Astrocyte (in vitro differentiated cells and primary cell): ENCODE measurements at regions not wholly inside any gene's neighbourhood (a gene's known extent, or its start where the extent isn't known, plus 50 kb on each side); places are given as distances from the start of the nearest gene placed in this dataset.

Experiments
- DNase-seq: peaks from one replicate; pipeline ENCODE4 v3.0.0-alpha.2; 2010; ENCODE audit warnings: low read depth
- FAIRE-seq: peaks from 2 replicates; lab custom pipeline; 2011; peaks lifted over from hg19 to GRCh38; lab: Jason Lieb, UNC
- H2AFZ ChIP-seq: 2 replicates; pipeline ENCODE4 v1.6.0; 2012; ENCODE audit warnings: low read depth, low read length, inconsistent platforms
- H3K27ac ChIP-seq: 2 replicates; pipeline ENCODE4 v1.5.1; 2011; ENCODE audit warnings: low read depth, low read length, inconsistent platforms
- H3K27me3 ChIP-seq: 2 replicates; pipeline ENCODE4 v1.6.0; 2011; ENCODE audit warnings: low read length, inconsistent platforms; ENCODE audit not compliant: insufficient read depth
- H3K36me3 ChIP-seq: 2 replicates; pipeline ENCODE4 v1.5.1; 2011; ENCODE audit warnings: low read length, inconsistent platforms; ENCODE audit not compliant: insufficient read depth
- H3K4me1 ChIP-seq: 2 replicates; pipeline ENCODE4 v1.5.1; 2011; ENCODE audit warnings: low read length, inconsistent platforms; ENCODE audit not compliant: insufficient read depth
- H3K4me2 ChIP-seq: 2 replicates; pipeline ENCODE4 v1.6.0; 2012; ENCODE audit warnings: low read length, inconsistent platforms
- H3K4me3 ChIP-seq: 2 replicates; pipeline ENCODE4 v1.5.1; 2011; ENCODE audit warnings: low read depth, mild to moderate bottlenecking, low read length, inconsistent platforms; ENCODE audit not compliant: insufficient read depth
- H3K79me2 ChIP-seq: 2 replicates; pipeline ENCODE4 v1.6.0; 2012; ENCODE audit warnings: mild to moderate bottlenecking, low read length, inconsistent platforms; ENCODE audit not compliant: insufficient read depth
- H3K9ac ChIP-seq: 2 replicates; pipeline ENCODE4 v1.6.0; 2012; ENCODE audit warnings: mild to moderate bottlenecking, low read length, inconsistent platforms
- H3K9me3 ChIP-seq: 2 replicates; pipeline ENCODE4 v1.5.1; 2012; ENCODE audit warnings: low read depth, mild to moderate bottlenecking, low read length, inconsistent platforms; ENCODE audit not compliant: insufficient read depth
- H4K20me1 ChIP-seq: 2 replicates; pipeline ENCODE4 v1.6.0; 2012; ENCODE audit warnings: low read length, inconsistent platforms; ENCODE audit not compliant: insufficient read depth
- H3K27ac Mint-ChIP-seq: one replicate; pipeline ENCODE4 v1.8.0; 2021; ENCODE audit warnings: mild to moderate bottlenecking, mixed read lengths; ENCODE audit not compliant: unreplicated experiment
- H3K27me3 Mint-ChIP-seq: one replicate; pipeline ENCODE4 v1.8.0; 2021; ENCODE audit warnings: low read depth, mixed read lengths; ENCODE audit not compliant: unreplicated experiment
- H3K36me3 Mint-ChIP-seq: one replicate; pipeline ENCODE4 v1.8.0; 2021; ENCODE audit warnings: low read depth, mixed read lengths; ENCODE audit not compliant: unreplicated experiment
- H3K4me1 Mint-ChIP-seq: one replicate; pipeline ENCODE4 v1.8.0; 2021; ENCODE audit warnings: low read depth, mixed read lengths; ENCODE audit not compliant: unreplicated experiment
- H3K4me3 Mint-ChIP-seq: one replicate; pipeline ENCODE4 v1.8.0; 2021; ENCODE audit warnings: mild to moderate bottlenecking, moderate library complexity, mixed read lengths; ENCODE audit not compliant: unreplicated experiment
- H3K9me3 Mint-ChIP-seq: one replicate; pipeline ENCODE4 v1.8.0; 2021; ENCODE audit warnings: mild to moderate bottlenecking, mixed read lengths; ENCODE audit not compliant: unreplicated experiment
- CTCF ChIP-seq: IDR thresholded peaks from 2 replicates; pipeline ENCODE4 v1.5.1; 2011; ENCODE audit warnings: low read depth, mild to moderate bottlenecking, inconsistent platforms, low read length, moderate library complexity; ENCODE audit not compliant: insufficient read depth
- EZH2 ChIP-seq: IDR thresholded peaks from 2 replicates; pipeline ENCODE4 v1.6.1; 2012; ENCODE audit warnings: mild to moderate bottlenecking, low read length, inconsistent platforms; ENCODE audit not compliant: insufficient read depth

DNA sequence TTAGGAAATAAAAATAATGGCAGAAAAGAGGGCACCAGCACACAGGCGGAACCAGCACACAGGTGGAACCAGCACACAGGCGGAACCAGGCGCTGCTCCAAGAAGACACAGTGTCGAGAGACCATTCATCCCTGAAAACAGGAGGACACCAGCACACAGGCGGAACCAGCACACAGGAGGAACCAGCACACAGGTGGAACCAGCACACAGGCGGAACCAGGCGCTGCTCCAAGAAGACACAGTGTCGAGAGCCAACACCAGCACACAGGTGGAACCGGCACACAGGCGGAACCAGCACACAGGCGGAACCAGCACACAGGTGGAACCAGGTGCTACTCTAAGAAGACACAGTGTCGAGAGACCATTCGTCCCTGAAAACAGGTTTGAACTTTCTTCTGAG, 115.5 kb upstream of the TMEM18 start:
- Histone ChIP-seq H3K79me2 (no peaks in the 10 kb centered on the region), H3K4me1 (no peaks in the 10 kb centered on the region), H3K9ac (no peak overlapping the region), H3K9me3 (peaks cover 6% of the 10 kb centered on the region), H3K4me3 (no peak overlapping the region), H3K27me3 (no peaks in the 10 kb centered on the region), H3K4me2 (no peak overlapping the region), H4K20me1 (no peaks in the 10 kb centered on the region), H3K27ac (no peak overlapping the region), H2AFZ (no peak overlapping the region), H3K36me3 (no peaks in the 10 kb centered on the region)
- FAIRE-seq (no peak), DNase-seq (no peak)
- Mint-ChIP-seq H3K27me3 (peaks cover 7% of the 10 kb centered on the region), H3K4me3 (no peak overlapping the region), H3K9me3 (peaks cover 6% of the 10 kb centered on the region), H3K4me1 (no peaks in the 10 kb centered on the region), H3K27ac (no peak overlapping the region), H3K36me3 (no peaks in the 10 kb centered on the region)
- TF ChIP-seq EZH2 (no peak), CTCF (no peak)

- no peaks in the 10 kb centered on the region for H3K4me1 ChIP-seq
- no peak overlapping the region for H3K27ac Mint-ChIP-seq
- no peak for FAIRE-seq
- H3K9me3 Mint-ChIP-seq = peaks cover 6% of the 10 kb centered on the region
- peaks cover 5% of the 10 kb centered on the region for H3K27me3 Mint-ChIP-seq
- H3K36me3 Mint-ChIP-seq = no peaks in the 10 kb centered on the region
- DNase-seq = no peak
- no peak overlapping the region for H2AFZ ChIP-seq
- no peak overlapping the region for H3K4me2 ChIP-seq
- no peaks in the 10 kb centered on the region for H3K36me3 ChIP-seq
- no peak overlapping the region for H3K4me3 ChIP-seq
- no peak overlapping the region for H3K27ac ChIP-seq
- TF ChIP-seq CTCF = no peak
- no peak for TF ChIP-seq EZH2
- peaks cover 6% of the 10 kb centered on the region for H3K9me3 ChIP-seq
- H3K79me2 ChIP-seq = no peaks in the 10 kb centered on the region
- no peak overlapping the region for H3K9ac ChIP-seq
- no peaks in the 10 kb centered on the region for H3K4me1 Mint-ChIP-seq
- H3K27me3 ChIP-seq = no peaks in the 10 kb centered on the region
- H3K4me3 Mint-ChIP-seq = no peak overlapping the region
- no peaks in the 10 kb centered on the region for H4K20me1 ChIP-seq
These were observed 113.5 kb upstream of the TMEM18 start for GRCh38 chr2:790634-791245.

DNA sequence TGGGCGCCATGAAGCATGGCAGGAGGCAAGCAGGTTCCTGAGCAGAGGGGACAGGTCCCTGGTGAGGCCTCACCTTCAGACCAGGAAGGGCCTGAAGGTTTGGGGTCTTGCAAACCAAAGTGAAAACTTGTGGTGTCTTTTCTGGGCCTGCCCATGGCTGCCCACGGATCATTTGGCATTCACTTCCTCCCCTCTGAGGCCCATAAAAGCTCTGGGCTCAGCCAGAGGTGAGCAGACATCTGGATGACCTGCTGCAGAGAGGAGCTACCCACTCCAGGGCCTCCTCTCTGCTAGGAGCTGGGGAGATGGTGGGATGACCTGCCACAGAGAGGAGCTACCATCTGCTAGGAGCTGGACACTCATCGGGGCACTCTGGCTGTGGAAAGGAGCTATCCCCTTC, 112.9 kb upstream of the TMEM18 start:
- Mint-ChIP-seq H3K27me3 (peaks cover 4% of the 10 kb centered on the region), H3K27ac (no peak overlapping the region), H3K4me1 (no peaks in the 10 kb centered on the region), H3K9me3 (peaks cover 6% of the 10 kb centered on the region), H3K36me3 (no peaks in the 10 kb centered on the region), H3K4me3 (no peak overlapping the region)
- no peak overlapping the region for H3K27ac ChIP-seq
- H2AFZ ChIP-seq = no peak overlapping the region
- H3K79me2 ChIP-seq = no peaks in the 10 kb centered on the region
- no peak overlapping the region for H3K9ac ChIP-seq
- H4K20me1 ChIP-seq = no peaks in the 10 kb centered on the region
- H3K4me2 ChIP-seq = no peak overlapping the region
- no peaks in the 10 kb centered on the region for H3K4me1 ChIP-seq
- H3K36me3 ChIP-seq = no peaks in the 10 kb centered on the region
- DNase-seq = no peak
- peaks cover 6% of the 10 kb centered on the region for H3K9me3 ChIP-seq
- FAIRE-seq = no peak
- no peak overlapping the region for H3K4me3 ChIP-seq
- H3K27me3 ChIP-seq = no peaks in the 10 kb centered on the region
- TF ChIP-seq CTCF (no peak), EZH2 (no peak)
